ENCODE measurements at regions not wholly inside any gene's neighbourhood (a gene's known extent, or its start where the extent isn't known, plus 50 kb on each side); places are given as distances from the start of the nearest gene placed in this dataset.

DNA sequence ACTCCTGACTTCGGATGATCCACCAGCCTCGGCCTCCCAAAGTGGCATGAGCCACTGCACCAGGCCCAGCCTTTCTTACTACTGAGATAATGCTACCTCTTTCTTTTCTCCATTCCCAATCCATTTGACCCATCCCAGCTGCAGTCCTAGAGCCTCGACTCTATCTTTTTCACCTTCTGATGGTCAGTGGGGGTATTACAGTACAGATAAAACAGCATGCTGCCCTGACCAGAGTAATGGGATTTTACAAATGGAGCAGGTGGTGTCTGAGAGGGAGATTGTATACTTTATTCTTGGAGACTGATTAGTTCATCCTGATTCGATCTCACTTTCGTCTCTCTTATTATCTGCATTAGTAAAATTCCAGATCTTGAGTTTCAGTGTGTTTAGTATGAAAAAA lies 238.6 kb upstream of the TNP1 start:
- ATAC-seq (ENCODE audit: low read depth), result no peak
- Histone ChIP-seq H3K4me3 (ENCODE audit: control extremely low read depth in 1 of 5, extremely low read depth in 1 of 5, insufficient read depth in 1 of 5, low read depth in 2 of 5, low read length in 4 of 5) (no peak overlapping the region), H3K9me3 (ENCODE audit: control extremely low read depth in 1 of 3, control insufficient read depth in 2 of 3, insufficient read depth in 1 of 3, low read length in 2 of 3) (peaks cover 0 to 4% (median 0%) of the 10 kb centered on the region in 3 donors), H2AFZ (ENCODE audit: insufficient read depth, low read depth, low read length, poor library complexity, severe bottlenecking) (no peak overlapping the region), H3K79me2 (ENCODE audit: control insufficient read depth, insufficient read depth, low read length) (no peaks in the 10 kb centered on the region), H3K27ac (ENCODE audit: low read length in 2 of 2) (no peak overlapping the region), H3K9ac (ENCODE audit: low read length) (no peak overlapping the region), H3K4me1 (ENCODE audit: control insufficient read depth in 2 of 2, insufficient read depth in 2 of 2, low read length in 2 of 2) (no peaks in the 10 kb centered on the region), H3K36me3 (replicated peaks in 1 of 2; ENCODE audit: control extremely low read depth in 1 of 2, control insufficient read depth in 1 of 2, extremely low read depth in 1 of 2, insufficient read depth in 2 of 2, low read length in 1 of 2) (no peaks in the 10 kb centered on the region), H4K20me1 (ENCODE audit: control insufficient read depth, insufficient read depth, low read length, poor library complexity, severe bottlenecking) (no peaks in the 10 kb centered on the region), H3K27me3 (replicated peaks in 1 of 4; ENCODE audit: control extremely low read depth in 1 of 4, control insufficient read depth in 3 of 4, insufficient read depth in 4 of 4, low read length in 3 of 4) (no peaks in the 10 kb centered on the region), H3K4me2 (replicated peaks; ENCODE audit: low read depth, low read length, poor library complexity, severe bottlenecking) (no peak overlapping the region)
- intact Hi-C loops (cut with micrococcal nuclease), result no loop called here
- POLR2A ChIA-PET, result no interaction called here
- Mint-ChIP-seq H3K9me3 (ENCODE audit: insufficient read depth) (no peaks in the 10 kb centered on the region), H3K4me1 (peaks cover 2% of the 10 kb centered on the region), H3K4me3 (no peak overlapping the region), H3K27ac (no peak overlapping the region), H3K27me3 (peaks cover 11% of the 10 kb centered on the region)
- no CpG with 5 or more reads among the region's 5 CpGs for WGBS (ENCODE audit: insufficient coverage)
- no peak for TF ChIP-seq CTCF (IDR thresholded peaks at IDR 0.05)
- TF ChIP-seq EZH2 (IDR thresholded peaks at IDR 0.05; ENCODE audit: borderline replicate concordance, insufficient read depth, low read depth, low read length, poor library complexity, severe bottlenecking), result no peak
- no peak for DNase-seq
- CTCF ChIA-PET, result no interaction called here

DNA sequence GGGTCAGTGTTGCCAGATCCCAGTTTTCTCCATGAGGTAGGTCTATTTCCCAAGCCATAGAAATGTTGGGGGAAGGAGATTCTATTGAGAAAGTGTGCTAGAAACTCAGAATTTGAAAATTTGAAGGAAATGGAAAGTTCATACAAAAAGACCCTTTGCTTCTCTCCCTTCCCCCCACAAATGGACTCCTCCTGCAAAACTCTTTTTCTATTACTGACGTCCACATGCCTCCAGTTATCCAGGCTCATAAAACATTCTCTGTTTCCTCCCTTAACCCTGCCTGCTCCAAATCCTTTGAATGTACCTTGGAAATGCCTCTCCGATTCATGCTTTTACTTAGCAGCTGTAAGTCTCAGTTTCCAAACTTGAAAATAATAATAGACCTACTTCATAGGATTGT lies 237.5 kb upstream of the TNP1 start:
- Mint-ChIP-seq H3K27ac (no peak overlapping the region), H3K4me3 (no peak overlapping the region), H3K4me1 (peaks cover 2% of the 10 kb centered on the region), H3K9me3 (ENCODE audit: insufficient read depth) (no peaks in the 10 kb centered on the region), H3K27me3 (peaks cover 11% of the 10 kb centered on the region)
- WGBS (ENCODE audit: insufficient coverage), result 88% methylated on average over 1 of the region's 2 CpGs
- H3K4me1 ChIP-seq (ENCODE audit: control insufficient read depth in 2 of 2, insufficient read depth in 2 of 2, low read length in 2 of 2), result no peaks in the 10 kb centered on the region
- H3K4me3 ChIP-seq (ENCODE audit: control extremely low read depth in 1 of 5, extremely low read depth in 1 of 5, insufficient read depth in 1 of 5, low read depth in 2 of 5, low read length in 4 of 5), result no peak overlapping the region
- TF ChIP-seq CTCF (IDR thresholded peaks at IDR 0.05) (no peak), EZH2 (IDR thresholded peaks at IDR 0.05; ENCODE audit: borderline replicate concordance, insufficient read depth, low read depth, low read length, poor library complexity, severe bottlenecking) (no peak)
- POLR2A ChIA-PET, result no interaction called here
- no peaks in the 10 kb centered on the region for H3K79me2 ChIP-seq (ENCODE audit: control insufficient read depth, insufficient read depth, low read length)
- no peak overlapping the region for H3K4me2 ChIP-seq (replicated peaks; ENCODE audit: low read depth, low read length, poor library complexity, severe bottlenecking)
- CTCF ChIA-PET, result no interaction called here
- intact Hi-C loops (cut with micrococcal nuclease), result no loop called here
- no peak overlapping the region for H3K9ac ChIP-seq (ENCODE audit: low read length)
- ATAC-seq (ENCODE audit: low read depth), result no peak
- no peaks in the 10 kb centered on the region for H3K36me3 ChIP-seq (replicated peaks in 1 of 2; ENCODE audit: control extremely low read depth in 1 of 2, control insufficient read depth in 1 of 2, extremely low read depth in 1 of 2, insufficient read depth in 2 of 2, low read length in 1 of 2)
- H4K20me1 ChIP-seq (ENCODE audit: control insufficient read depth, insufficient read depth, low read length, poor library complexity, severe bottlenecking), result no peaks in the 10 kb centered on the region
- H3K27me3 ChIP-seq (replicated peaks in 1 of 4; ENCODE audit: control extremely low read depth in 1 of 4, control insufficient read depth in 3 of 4, insufficient read depth in 4 of 4, low read length in 3 of 4), result no peaks in the 10 kb centered on the region
- DNase-seq, result no peak
- H2AFZ ChIP-seq (ENCODE audit: insufficient read depth, low read depth, low read length, poor library complexity, severe bottlenecking), result no peak overlapping the region
- no peak overlapping the region for H3K27ac ChIP-seq (ENCODE audit: low read length in 2 of 2)
- H3K9me3 ChIP-seq (ENCODE audit: control extremely low read depth in 1 of 3, control insufficient read depth in 2 of 3, insufficient read depth in 1 of 3, low read length in 2 of 3), result peaks cover 0 to 4% (median 0%) of the 10 kb centered on the region in 3 donors
